ENCODE measurements at regions not wholly inside any gene's neighbourhood (a gene's known extent, or its start where the extent isn't known, plus 50 kb on each side); places are given as distances from the start of the nearest gene placed in this dataset.
A peak's percentile ranks its signal among the peaks of the same experiment; 100 is the strongest.

- no peak for DNase-seq (ENCODE audit: low read depth)
Measured at GRCh38 chr7:131221061-131221460, 106.6 kb upstream of the MKLN1 start.

GRCh38 chr7:131222171-131222570 is 105.5 kb upstream of the MKLN1 start:
- TF ChIP-seq CTCF (IDR thresholded peaks at IDR 0.05; ENCODE audit: low read length, missing control alignments), result no peak
- no peak for DNase-seq (ENCODE audit: low read depth)
- H3K4me3 ChIP-seq (replicated peaks; ENCODE audit: low read depth, low read length), result no peak overlapping the region

More at GRCh38 chr7:131221061-131221460, 106.6 kb upstream of the MKLN1 start:
- no peak overlapping the region for H3K4me3 ChIP-seq (replicated peaks; ENCODE audit: low read depth, low read length)
- no peak for TF ChIP-seq CTCF (IDR thresholded peaks at IDR 0.05; ENCODE audit: low read length, missing control alignments)

- TF ChIP-seq CTCF (IDR thresholded peaks at IDR 0.05; ENCODE audit: low read length, missing control alignments), result no peak
- no peak overlapping the region for H3K4me3 ChIP-seq (replicated peaks; ENCODE audit: low read depth, low read length)
- DNase-seq (ENCODE audit: low read depth), result no peak
Measured at GRCh38 chr7:131223151-131223550, 104.5 kb upstream of the MKLN1 start.

GRCh38 chr7:131224996-131225395 is 102.7 kb upstream of the MKLN1 start:
- H3K4me3 ChIP-seq (replicated peaks; ENCODE audit: low read depth, low read length), result no peak overlapping the region
- no peak for TF ChIP-seq CTCF (IDR thresholded peaks at IDR 0.05; ENCODE audit: low read length, missing control alignments)
- no peak for DNase-seq (ENCODE audit: low read depth)

GRCh38 chr7:131225619-131226513 is 101.8 kb upstream of the MKLN1 start:
- DNase-seq (ENCODE audit: low read depth), result peak; percentile 83
- H3K4me3 ChIP-seq (replicated peaks; ENCODE audit: low read depth, low read length), result no peak overlapping the region
- no peak for TF ChIP-seq CTCF (IDR thresholded peaks at IDR 0.05; ENCODE audit: low read length, missing control alignments)

- no peak for DNase-seq (ENCODE audit: low read depth)
Measured at GRCh38 chr7:131226514-131226865, 101.2 kb upstream of the MKLN1 start.

More at GRCh38 chr7:131226514-131226865, 101.2 kb upstream of the MKLN1 start:
- H3K4me3 ChIP-seq (replicated peaks; ENCODE audit: low read depth, low read length), result no peak overlapping the region
- TF ChIP-seq CTCF (IDR thresholded peaks at IDR 0.05; ENCODE audit: low read length, missing control alignments), result no peak

All from fibroblast of pulmonary artery (primary cell).